SK-MEL-5 (cell line): ENCODE measurements at regions not wholly inside any gene's neighbourhood (a gene's known extent, or its start where the extent isn't known, plus 50 kb on each side); places are given as distances from the start of the nearest gene placed in this dataset.
"Not testable (repeated sequence)": the region's sequence is repeated elsewhere in the genome, so short reads cannot be mapped to it uniquely, and the experiment has no call there.

ENCODE experiments used
- DNase-seq: peaks from one replicate; pipeline ENCODE4 v3.0.0-alpha.2; 2016; ENCODE audit warnings: low read depth, low spot score
- in situ Hi-C: cut with HindIII; loops from 2 replicates; pipeline ENCODE4 v1.10.0; 2016; ENCODE audit warnings: low sequenced_read_pairs, high pct_unique_total_duplicates, low pct_unique_long_range_greater_than_20kb

DNA sequence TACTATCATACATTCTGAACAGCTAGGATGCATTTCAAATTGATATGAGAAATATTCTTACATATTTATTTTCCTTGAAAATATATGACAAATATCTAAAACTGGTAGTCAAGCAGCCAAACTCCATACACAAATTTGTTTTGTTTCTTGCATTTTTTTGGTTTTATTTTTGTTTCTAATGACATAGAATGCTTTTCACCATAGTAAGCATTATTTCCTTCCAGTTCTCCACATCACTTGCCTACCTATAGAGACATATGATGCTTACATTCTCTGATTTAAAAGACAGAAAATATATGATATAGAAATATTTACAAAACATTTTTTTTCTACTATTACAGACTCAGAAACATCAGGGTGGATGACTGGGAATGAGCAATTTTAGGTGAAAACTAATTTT, 726.4 kb upstream of the ADGRL4 start:
- DNase-seq: no peak
- in situ Hi-C loops: no loop called here

DNA sequence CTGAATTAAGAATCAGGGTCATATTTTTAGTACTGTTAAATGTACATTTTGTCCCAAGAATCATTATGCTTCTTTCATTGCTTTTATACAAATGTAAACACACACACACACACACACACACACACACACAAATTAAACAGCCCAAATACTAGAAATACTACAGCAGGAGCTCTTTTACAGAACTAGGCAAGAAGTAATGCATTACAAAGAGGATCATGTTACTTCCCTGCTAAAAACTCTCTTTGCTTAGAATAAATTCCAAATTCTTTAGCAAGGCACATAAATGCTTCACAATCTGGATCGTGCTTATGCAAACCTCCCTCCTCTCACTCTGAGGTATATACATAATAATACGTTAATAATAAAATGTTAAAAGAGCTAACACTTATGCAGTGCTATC, 720.4 kb upstream of the ADGRL4 start:
- DNase-seq: no peak
- in situ Hi-C loops: no loop called here

GRCh38 chr1:79726321-79726720, 719.8 kb upstream of the ADGRL4 start:
- no peak for DNase-seq
- in situ Hi-C loops: no loop called here

GRCh38 chr1:79716447-79716846, 709.9 kb upstream of the ADGRL4 start:
- no peak for DNase-seq
- in situ Hi-C loops: no loop called here

DNA sequence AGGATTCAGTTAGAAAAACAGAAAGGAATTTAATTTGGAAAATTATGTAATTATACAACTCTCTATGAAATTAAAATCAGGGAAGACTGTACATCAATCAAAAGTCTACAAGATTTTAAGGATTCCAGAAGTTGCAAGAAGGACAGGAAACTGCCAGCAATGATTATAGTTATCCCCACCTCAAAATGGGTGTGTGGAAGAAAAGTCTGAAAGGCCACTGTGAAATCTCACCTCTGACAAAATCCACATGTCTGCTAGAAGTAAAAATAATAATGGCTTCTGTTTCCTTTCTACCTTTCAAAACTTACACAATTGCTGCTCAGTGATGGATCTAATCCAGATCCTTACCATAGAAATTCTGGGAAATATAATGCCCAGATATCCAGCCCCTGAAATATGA, 708.1 kb upstream of the ADGRL4 start:
- in situ Hi-C loops: no loop called here
- no peak for DNase-seq

DNA sequence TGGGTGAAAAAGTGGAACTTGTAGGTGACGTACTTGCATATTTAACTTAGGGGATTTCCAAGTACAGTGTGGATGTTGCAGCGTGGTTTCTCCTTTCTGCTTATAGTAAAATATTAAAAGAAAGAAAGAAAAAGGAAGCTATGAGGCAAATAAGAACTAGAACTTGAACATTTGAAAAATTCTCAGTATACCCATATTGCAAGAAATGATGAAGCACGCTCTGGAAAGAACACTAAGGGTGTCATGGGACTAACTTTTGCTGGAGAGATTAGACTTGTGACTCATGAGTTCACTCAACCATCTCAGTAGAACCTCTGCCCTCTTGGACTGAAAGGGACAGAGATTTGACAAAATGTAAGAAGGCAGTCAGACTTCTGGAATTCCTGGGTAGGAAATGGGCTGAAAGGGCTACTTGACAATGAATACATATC, 704.5 kb upstream of the ADGRL4 start:
- DNase-seq: no peak
- in situ Hi-C loops: no loop called here

DNA sequence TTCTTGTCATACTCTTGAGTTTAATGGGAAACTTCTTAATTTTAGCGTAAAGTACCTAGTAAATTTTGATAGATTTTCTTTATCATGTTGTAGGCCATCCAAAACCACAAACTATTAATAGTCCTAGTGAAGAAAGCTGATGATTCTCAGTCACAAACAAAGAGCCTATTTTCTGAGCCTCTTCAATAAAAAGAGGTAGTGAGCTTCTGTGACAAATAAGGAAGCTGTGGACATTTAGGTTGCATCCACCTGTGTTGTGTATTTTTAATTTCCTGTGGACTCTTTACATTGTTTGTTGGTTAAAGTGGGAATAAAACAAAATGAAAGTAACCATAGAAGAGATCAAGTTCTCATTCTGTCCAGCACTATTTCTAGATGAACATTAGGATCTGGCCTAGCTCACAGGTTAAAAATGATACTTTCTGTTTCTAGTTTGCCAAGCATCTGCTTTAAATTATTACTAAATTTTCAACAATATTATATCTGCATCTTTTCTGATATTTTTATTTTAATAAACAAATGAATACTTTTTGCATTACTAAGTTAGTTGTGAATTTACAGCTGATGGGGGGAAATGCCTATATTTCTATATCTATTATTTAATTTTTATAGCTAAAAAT, 702.2 kb upstream of the ADGRL4 start:
- no peak for DNase-seq
- in situ Hi-C loops: no loop called here

- DNase-seq: no peak
- in situ Hi-C loops: no loop called here
Measured at GRCh38 chr1:79705218-79705617, 698.7 kb upstream of the ADGRL4 start.

DNA sequence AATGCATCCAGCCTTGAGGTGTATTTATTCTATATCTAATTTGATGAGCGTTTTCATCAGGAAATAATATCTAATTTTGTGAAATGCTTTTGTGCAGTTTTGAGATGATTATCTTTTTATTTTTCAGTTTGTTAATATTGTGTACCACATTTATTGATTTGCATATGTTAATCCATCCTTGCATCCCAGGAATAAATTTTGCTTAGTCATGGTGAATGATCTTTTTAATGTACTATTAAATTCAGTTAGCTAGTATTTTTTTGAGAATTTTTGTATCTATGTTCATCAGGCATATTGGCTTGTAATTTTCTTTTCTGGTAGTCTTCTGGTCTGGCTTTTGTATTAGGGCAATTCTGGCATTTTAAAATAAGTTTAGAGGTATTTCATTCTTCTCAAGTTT, 697.5 kb upstream of the ADGRL4 start:
- DNase-seq: no peak
- in situ Hi-C loops: no loop called here

GRCh38 chr1:79702336-79702999, 695.9 kb upstream of the ADGRL4 start:
- in situ Hi-C loops, DNase-seq: not testable (repeated sequence)

DNA sequence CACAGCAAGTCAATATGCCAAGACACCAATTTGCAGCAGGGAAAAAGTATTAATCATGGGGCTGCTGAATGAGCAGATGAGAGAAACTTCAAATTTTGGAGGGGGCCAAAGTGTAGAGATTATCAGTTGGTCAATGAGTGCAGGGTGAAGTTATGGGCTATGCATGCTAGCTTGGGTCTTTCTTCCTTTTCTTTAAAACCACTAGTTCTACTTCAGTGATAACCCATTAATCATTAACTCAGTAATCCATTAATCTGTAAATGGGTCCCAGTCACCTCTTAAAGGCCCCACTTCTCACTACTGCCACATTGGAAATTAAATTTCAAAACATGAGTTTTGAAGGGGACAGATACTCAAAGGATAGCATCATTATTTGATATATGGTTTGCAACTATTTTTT, 688.6 kb upstream of the ADGRL4 start:
- in situ Hi-C loops: no loop called here
- DNase-seq: no peak

DNA sequence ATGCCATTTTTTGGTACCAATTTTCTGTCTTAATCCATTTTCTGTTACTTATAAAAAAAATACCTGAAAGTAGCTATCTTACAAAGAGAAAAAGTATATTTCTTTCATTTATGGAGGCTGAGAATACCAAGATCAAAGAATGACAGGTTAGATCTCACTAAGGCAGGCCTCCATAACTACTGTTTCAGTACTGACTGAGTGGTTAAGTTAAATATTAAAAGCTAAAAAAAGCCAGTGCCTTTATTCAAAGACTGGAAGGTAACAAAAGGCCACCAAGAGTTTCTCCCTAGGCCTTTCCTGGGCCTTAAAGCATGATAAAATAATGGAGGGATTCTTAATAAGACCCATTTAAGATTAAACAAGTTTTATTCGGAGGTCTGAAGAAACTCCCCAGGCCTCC, 687.7 kb upstream of the ADGRL4 start:
- no peak for DNase-seq

GRCh38 chr1:79693441-79694114, 687.0 kb upstream of the ADGRL4 start:
- DNase-seq: no peak
- in situ Hi-C loops: no loop called here

More for the DNA sequence above, 687.7 kb upstream of the ADGRL4 start:
- in situ Hi-C loops: no loop called here

- in situ Hi-C loops: no loop called here
- DNase-seq: no peak
Measured at GRCh38 chr1:79692519-79692918, 686.0 kb upstream of the ADGRL4 start.

DNA sequence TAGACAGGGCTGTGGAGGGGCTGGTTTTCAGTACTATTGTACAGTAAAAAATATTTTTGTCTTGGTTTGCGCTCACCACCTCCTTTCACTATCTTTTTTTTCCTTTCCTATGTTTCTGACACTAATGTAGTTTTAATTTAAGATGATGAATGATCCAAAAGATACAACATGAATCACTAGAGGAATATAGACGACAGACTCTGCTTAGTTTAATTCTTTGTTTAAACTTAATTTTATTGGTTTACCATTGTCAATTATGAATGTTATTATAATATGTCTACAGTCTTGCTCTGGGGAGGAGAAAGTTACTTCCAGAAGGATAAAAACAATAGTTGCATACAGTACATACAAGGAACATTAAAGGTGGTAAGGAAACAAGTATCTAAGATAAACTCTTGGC, 682.4 kb upstream of the ADGRL4 start:
- no peak for DNase-seq
- in situ Hi-C loops: no loop called here

GRCh38 chr1:79683420-79683819, 676.9 kb upstream of the ADGRL4 start:
- DNase-seq: no peak
- in situ Hi-C loops: no loop called here

DNA sequence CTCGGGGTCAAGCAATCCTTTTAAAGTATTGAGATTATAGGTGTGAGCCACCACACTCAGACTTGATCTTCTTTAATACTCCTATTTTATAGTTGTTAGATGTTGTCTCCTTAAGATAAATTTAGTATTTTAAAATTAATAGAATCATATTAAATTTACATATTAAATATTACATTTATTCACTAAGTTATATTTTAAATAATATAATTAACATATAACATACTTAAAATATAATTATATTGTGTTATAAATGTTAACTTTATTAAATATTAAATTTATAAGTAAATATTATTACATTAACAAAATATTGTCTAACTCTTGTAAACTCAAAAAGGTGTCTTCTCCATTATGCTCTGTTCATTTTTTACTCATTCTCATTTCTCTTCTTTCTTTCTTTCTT, 675.9 kb upstream of the ADGRL4 start:
- DNase-seq: no peak
- in situ Hi-C loops: no loop called here

DNA sequence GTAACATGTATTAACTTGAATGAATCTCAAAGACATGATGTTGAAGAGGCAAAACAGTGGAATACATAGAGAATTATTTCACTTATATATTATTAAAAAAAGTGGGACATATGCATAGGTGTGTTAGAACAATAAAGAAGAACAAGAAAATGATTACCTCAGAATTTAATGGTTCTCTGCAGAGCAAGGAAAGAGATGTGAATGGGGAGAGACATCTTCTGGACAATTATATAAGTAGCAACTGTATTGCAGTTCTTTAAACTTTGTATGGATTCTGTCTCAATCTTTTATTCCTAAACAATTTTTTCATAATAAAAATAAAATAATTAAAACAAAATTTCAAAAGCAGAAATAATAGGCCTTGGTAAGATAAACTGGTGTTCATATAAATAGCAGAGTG, 674.9 kb upstream of the ADGRL4 start:
- in situ Hi-C loops: no loop called here
- no peak for DNase-seq

- in situ Hi-C loops: no loop called here
- DNase-seq: no peak
Measured at GRCh38 chr1:79679916-79680315, 673.4 kb upstream of the ADGRL4 start.
